ENCODE measurements at regions not wholly inside any gene's neighbourhood (a gene's known extent, or its start where the extent isn't known, plus 50 kb on each side); places are given as distances from the start of the nearest gene placed in this dataset.

- no peak for DNase-seq (ENCODE audit: low spot score)
- TF ChIP-seq PRDM15 (CRISPR knock-in tag; IDR thresholded peaks at IDR 0.05): no peak
- no peak for TF ChIP-seq RELA (CRISPR knock-in tag; IDR thresholded peaks at IDR 0.05; ENCODE audit: borderline replicate concordance)
- TF ChIP-seq, protein P1, sequence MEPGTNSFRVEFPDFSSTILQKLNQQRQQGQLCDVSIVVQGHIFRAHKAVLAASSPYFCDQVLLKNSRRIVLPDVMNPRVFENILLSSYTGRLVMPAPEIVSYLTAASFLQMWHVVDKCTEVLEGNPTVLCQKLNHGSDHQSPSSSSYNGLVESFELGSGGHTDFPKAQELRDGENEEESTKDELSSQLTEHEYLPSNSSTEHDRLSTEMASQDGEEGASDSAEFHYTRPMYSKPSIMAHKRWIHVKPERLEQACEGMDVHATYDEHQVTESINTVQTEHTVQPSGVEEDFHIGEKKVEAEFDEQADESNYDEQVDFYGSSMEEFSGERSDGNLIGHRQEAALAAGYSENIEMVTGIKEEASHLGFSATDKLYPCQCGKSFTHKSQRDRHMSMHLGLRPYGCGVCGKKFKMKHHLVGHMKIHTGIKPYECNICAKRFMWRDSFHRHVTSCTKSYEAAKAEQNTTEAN (CRISPR knock-in tag; IDR thresholded peaks at IDR 0.05): no peak
- no peak for TF ChIP-seq ZBTB21 (CRISPR knock-in tag; IDR thresholded peaks at IDR 0.05; ENCODE audit: borderline replicate concordance)
- no peak for TF ChIP-seq ZNF532 (CRISPR knock-in tag; IDR thresholded peaks at IDR 0.05; ENCODE audit: borderline replicate concordance)
- TF ChIP-seq SOX15 (CRISPR knock-in tag; IDR thresholded peaks at IDR 0.05): no peak
- no peak for TF ChIP-seq ZNF263 (CRISPR knock-in tag; IDR thresholded peaks at IDR 0.05; ENCODE audit: low read depth)
- TF ChIP-seq USF1 (CRISPR knock-in tag; IDR thresholded peaks at IDR 0.05): no peak
- no peak for TF ChIP-seq SP1 (CRISPR knock-in tag; conservative IDR thresholded peaks at IDR 0.05)
- TF ChIP-seq, protein P2, sequence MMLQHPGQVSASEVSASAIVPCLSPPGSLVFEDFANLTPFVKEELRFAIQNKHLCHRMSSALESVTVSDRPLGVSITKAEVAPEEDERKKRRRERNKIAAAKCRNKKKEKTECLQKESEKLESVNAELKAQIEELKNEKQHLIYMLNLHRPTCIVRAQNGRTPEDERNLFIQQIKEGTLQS (CRISPR knock-in tag; conservative IDR thresholded peaks at IDR 0.05): no peak
- no peak for TF ChIP-seq ZNF317 (CRISPR knock-in tag; IDR thresholded peaks at IDR 0.05; ENCODE audit: borderline replicate concordance, low read depth)
- TF ChIP-seq, protein P3, sequence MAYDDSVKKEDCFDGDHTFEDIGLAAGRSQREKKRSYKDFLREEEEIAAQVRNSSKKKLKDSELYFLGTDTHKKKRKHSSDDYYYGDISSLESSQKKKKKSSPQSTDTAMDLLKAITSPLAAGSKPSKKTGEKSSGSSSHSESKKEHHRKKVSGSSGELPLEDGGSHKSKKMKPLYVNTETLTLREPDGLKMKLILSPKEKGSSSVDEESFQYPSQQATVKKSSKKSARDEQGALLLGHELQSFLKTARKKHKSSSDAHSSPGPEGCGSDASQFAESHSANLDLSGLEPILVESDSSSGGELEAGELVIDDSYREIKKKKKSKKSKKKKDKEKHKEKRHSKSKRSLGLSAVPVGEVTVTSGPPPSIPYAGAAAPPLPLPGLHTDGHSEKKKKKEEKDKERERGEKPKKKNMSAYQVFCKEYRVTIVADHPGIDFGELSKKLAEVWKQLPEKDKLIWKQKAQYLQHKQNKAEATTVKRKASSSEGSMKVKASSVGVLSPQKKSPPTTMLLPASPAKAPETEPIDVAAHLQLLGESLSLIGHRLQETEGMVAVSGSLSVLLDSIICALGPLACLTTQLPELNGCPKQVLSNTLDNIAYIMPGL (CRISPR knock-in tag; IDR thresholded peaks at IDR 0.05): no peak
- CTCF ChIA-PET: interaction anchor here (0.6 to 1.5 kb wide), 2 partner anchors 11 to 51 kb away, joined by 3 to 6 read pairs; no protein-coding TSS in a partner anchor
- H3K4me1 Mint-ChIP-seq: peaks cover 65% of the 10 kb centered on the region
- H3K36me3 Mint-ChIP-seq: peaks cover 49% of the 10 kb centered on the region
- no peaks in the 10 kb centered on the region; the same call in 1 of the 2 replicates for H3K27me3 Mint-ChIP-seq (ENCODE audit: low read depth)
- peak overlapping the region; percentile 97 for H3K27ac Mint-ChIP-seq
- POLR2A ChIA-PET: no interaction called here
- H3K9me3 Mint-ChIP-seq: peaks cover 48% of the 10 kb centered on the region
- ATAC-seq: peak; percentile 7; the same call in 1 of the 2 replicates
- H3K4me3 Mint-ChIP-seq: no peak overlapping the region; the same call in 1 of the 2 replicates
These were observed 1973.3 kb downstream of the OLFM4 start for GRCh38 chr13:55001881-55002280.

GRCh38 chr13:55007681-55008080 lies 1979.1 kb downstream of the OLFM4 start:
- H3K4me3 Mint-ChIP-seq: no peak overlapping the region
- ChIA-PET POLR2A (no interaction called here), CTCF (no interaction called here)
- TF ChIP-seq ZNF138 (CRISPR knock-in tag; conservative IDR thresholded peaks at IDR 0.05) (no peak), NFYB (CRISPR knock-in tag; conservative IDR thresholded peaks at IDR 0.05; ENCODE audit: low read depth) (no peak), CBFB (CRISPR knock-in tag; IDR thresholded peaks at IDR 0.05; ENCODE audit: low read depth) (no peak), NR1H2 (CRISPR knock-in tag; IDR thresholded peaks at IDR 0.05) (no peak)
- H3K27ac Mint-ChIP-seq: no peak overlapping the region; the same call in none of the 2 replicates
- H3K4me1 Mint-ChIP-seq: peaks cover 28% of the 10 kb centered on the region
- H3K27me3 Mint-ChIP-seq (ENCODE audit: low read depth): no peaks in the 10 kb centered on the region; the same call in 1 of the 2 replicates
- DNase-seq (ENCODE audit: low spot score) (no peak), ATAC-seq (no peak)
- peaks cover 34% of the 10 kb centered on the region for H3K9me3 Mint-ChIP-seq
- H3K36me3 Mint-ChIP-seq: peaks cover 33% of the 10 kb centered on the region
